ENCODE measurements at regions not wholly inside any gene's neighbourhood (a gene's known extent, or its start where the extent isn't known, plus 50 kb on each side); places are given as distances from the start of the nearest gene placed in this dataset.
"Not testable (repeated sequence)": the region's sequence is repeated elsewhere in the genome, so short reads cannot be mapped to it uniquely, and the experiment has no call there.

- TF ChIP-seq CTCF (IDR thresholded peaks at IDR 0.05; ENCODE audit: insufficient read depth, low read depth, low read length, missing control alignments) = no peak
- H3K4me3 ChIP-seq (ENCODE audit: low read depth, low read length) = no peak overlapping the region
- DNase-seq (ENCODE audit: low read depth) = no peak
Observed at GRCh38 chr3:153050978-153051377, 111.0 kb upstream of the RAP2B start.

- H3K4me3 ChIP-seq (ENCODE audit: low read depth, low read length) = no peak overlapping the region
- TF ChIP-seq CTCF (IDR thresholded peaks at IDR 0.05; ENCODE audit: insufficient read depth, low read depth, low read length, missing control alignments) = no peak
- DNase-seq (ENCODE audit: low read depth) = no peak
Observed at GRCh38 chr3:153051427-153052095, 110.5 kb upstream of the RAP2B start.

GRCh38 chr3:153052096-153052460, 109.9 kb upstream of the RAP2B start:
- no peak for TF ChIP-seq CTCF (IDR thresholded peaks at IDR 0.05; ENCODE audit: insufficient read depth, low read depth, low read length, missing control alignments)
- no peak overlapping the region for H3K4me3 ChIP-seq (ENCODE audit: low read depth, low read length)
- no peak for DNase-seq (ENCODE audit: low read depth)

- TF ChIP-seq CTCF (IDR thresholded peaks at IDR 0.05; ENCODE audit: insufficient read depth, low read depth, low read length, missing control alignments) = no peak
- DNase-seq (ENCODE audit: low read depth) = no peak
- H3K4me3 ChIP-seq (ENCODE audit: low read depth, low read length) = no peak overlapping the region
Observed at GRCh38 chr3:153055217-153055616, 106.8 kb upstream of the RAP2B start.

- no peak for DNase-seq (ENCODE audit: low read depth)
- TF ChIP-seq CTCF (IDR thresholded peaks at IDR 0.05; ENCODE audit: insufficient read depth, low read depth, low read length, missing control alignments) = no peak
Observed at GRCh38 chr3:153055779-153056178, 106.2 kb upstream of the RAP2B start.

GRCh38 chr3:153058031-153058688, 103.9 kb upstream of the RAP2B start:
- DNase-seq (ENCODE audit: low read depth); H3K4me3 ChIP-seq (ENCODE audit: low read depth, low read length): not testable (repeated sequence)

More at GRCh38 chr3:153055779-153056178, 106.2 kb upstream of the RAP2B start:
- H3K4me3 ChIP-seq (ENCODE audit: low read depth, low read length) = no peak overlapping the region

- H3K4me3 ChIP-seq (ENCODE audit: low read depth, low read length) = no peak overlapping the region
- no peak for DNase-seq (ENCODE audit: low read depth)
- TF ChIP-seq CTCF (IDR thresholded peaks at IDR 0.05; ENCODE audit: insufficient read depth, low read depth, low read length, missing control alignments) = no peak
Observed at GRCh38 chr3:153060346-153060745, 101.7 kb upstream of the RAP2B start.
